ENCODE measurements at regions not wholly inside any gene's neighbourhood (a gene's known extent, or its start where the extent isn't known, plus 50 kb on each side); places are given as distances from the start of the nearest gene placed in this dataset.
A peak's percentile ranks its signal among the peaks of the same experiment; 100 is the strongest.

DNA sequence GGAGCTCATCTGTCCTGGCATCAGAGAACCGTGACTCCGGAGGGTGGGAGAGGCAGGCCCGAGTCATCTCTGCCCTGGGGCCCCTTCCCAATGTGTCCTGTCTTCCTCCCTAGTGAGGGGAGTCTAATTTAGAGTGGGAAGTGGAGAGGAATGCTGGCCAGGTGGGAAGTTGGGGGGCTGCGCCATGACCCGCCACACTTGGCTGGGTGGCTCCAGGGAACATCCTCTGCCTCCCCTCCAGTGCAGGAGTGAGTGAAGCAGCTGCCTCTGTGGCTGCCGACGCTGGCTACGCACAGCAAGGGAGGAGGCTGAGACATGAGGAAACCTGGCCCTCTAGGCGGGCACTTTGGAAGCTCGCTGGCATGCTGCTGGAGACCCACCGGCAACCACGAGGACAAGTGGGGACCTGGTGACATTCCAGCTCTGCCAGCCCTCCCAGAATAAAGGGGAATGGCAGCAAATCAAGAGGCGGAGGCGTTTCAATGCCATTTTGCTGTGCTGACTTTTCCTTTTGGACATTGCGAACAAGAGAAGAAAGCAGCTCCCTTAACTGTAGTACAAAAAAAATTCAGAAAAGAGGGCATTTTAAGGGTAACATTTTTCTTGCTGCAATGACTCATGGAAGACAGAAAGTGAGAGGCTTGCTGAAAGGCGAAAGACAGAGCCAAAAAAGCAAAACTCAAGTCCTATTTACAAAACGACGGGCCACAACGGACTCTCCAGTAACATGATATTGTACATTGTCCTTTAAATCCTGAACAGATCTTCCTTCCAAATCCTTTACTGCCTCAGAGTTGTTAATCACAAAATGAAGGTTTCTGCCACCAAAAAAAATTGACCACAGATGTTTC, 121.2 kb upstream of the PITRM1 start:
- DNase-seq: peak in 1 of 3 experiments; percentile 0

DNA sequence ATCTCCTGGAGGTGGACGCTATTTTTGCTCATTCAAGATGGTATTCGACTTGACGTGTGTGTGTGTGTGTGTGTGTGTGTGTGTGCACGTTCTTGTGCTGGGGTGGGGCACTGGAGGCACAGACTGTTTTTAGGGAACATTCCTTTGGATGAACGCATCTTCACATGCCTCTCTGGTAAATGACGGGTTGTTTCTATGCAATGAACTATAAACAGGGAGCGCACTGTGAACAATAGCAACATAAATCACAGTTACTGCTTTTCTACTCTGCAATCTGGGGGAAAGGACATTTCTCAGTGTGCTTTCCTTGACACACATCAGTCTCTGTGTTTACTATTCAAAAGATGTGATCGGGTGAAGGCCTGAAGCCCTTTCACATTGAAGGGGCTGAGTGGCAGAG, 120.1 kb upstream of the PITRM1 start:
- DNase-seq: peak in 1 of 3 experiments; percentile 16

DNA sequence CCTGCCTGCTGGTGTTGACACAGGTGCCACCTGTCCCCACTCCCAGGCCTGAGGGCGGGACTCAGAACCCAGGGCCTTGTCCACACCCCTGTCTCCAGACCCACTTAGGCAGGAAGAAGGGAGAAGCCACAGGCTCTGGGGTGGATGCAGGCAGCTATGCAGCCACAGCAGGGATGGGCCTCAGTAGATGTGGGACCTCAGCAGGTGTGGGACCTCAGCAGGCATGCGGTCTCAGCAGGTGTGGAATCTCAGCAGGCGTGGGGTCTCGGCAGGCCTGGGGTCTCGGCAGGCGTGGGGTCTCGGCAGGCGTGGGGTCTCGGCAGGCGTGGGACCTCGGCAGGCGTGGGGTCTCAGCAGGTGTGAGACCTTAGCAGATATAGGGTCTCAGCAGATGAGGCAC, 118.0 kb upstream of the PITRM1 start:
- no peak for DNase-seq

DNA sequence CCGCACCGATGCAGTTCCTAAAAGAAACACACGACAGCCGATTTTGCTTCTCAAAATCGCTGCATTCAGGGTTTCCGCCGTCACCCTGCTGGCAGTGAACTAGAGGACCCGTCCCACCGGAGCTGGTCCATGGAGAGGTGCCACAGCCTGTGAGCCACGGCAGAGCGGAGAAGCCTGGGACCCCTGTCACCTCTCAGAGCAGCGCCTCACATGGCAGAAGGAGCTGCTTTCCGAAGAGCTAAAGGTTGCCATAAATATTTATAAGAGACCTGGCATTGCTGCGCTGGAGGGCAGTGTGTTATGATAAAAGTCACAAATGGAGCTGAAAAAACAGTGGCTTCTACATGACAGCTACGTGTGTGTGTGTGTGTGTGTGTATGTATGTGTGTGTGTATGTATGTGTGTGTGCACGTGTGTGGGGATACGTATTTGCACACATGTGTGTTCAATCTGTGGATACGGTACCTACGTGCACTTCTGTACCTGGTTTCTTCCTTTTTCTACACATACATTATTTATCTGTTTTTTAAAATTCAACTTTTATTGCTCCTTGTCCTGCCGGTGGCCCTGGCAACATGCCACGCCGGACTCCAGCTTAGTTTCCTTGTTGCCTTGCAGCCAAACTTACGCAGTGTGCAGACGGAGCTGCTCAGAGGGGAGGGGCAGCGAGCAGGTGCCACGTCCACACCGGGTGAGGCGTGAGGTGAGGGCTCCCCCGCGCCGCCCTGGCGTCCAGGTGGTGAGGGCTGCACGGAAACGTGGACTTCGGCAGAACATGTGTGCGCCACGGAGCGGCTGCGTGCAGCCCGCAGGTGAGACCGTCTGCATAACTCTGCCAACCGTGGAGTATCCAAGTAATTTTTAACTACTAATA, 115.2 kb upstream of the PITRM1 start:
- no peak for DNase-seq

DNA sequence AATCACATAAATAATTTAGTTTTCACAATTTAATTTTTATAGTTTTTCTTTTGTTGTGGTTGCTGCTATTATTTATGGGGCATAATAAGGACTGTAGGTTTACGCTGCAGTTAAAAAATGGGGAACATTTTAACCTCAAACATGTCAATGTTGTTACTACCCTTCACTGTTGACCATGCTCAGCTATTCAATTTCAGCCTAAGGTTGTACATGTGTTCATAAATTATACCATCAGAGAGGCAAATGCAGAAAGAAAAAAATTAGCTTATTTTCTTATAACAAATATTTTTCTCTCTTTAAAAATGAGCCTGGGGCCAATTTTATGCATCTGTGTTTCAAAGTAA, 110.1 kb upstream of the PITRM1 start:
- DNase-seq: no peak

DNA sequence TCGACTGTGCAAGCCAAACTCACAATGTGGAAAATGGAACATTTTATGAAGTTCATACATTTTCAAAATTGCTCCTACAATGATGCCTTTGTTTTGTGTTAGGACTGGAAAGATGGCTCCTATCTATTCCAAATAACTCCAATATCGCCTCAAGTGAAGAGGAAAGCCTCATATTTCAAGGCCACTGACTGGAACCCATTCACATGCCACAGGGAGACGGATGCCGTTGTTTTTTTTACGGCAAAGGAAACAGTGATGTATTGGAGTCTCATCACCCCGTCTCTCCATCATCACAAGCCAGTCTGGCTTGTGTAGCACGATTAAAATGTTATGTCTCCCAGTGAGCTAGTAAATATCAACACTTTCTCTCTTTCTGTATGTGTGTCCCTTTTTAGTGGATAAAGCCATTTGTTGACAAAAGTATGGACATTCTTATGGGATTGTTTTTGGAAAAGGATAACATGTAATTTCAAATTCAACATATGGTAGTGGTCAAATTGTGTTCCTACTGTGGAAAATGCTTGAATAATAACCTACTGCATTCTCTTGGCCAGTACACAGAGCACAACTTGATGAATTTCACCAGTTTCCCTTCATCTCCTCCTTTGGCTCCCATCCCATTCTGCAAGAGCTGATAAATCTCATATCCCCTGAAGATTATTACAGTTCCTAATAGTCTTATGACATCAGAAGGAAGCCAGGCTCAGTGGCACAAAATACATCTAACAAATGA, 109.5 kb upstream of the PITRM1 start:
- no peak for DNase-seq

DNA sequence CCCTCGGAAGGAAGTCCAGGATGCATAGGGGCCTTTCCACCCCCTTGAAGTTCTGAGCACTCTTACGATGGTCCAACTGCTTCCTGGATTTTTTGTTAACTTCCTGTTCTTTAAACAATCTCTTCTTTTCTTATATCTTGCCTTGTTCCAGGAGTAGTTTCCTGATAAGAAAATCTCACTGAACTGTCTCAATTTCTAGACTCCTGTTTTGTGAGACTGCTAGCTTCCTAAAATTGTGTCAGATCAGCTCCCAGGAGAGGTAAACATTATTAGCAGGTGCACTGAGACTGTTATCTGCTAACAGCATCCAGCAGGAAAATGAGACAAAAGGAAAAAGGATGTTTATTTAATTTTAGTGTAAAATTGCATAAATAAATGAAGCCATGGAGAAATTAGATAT, 106.2 kb upstream of the PITRM1 start:
- DNase-seq: peak in 1 of 3 experiments; percentile 9

DNA sequence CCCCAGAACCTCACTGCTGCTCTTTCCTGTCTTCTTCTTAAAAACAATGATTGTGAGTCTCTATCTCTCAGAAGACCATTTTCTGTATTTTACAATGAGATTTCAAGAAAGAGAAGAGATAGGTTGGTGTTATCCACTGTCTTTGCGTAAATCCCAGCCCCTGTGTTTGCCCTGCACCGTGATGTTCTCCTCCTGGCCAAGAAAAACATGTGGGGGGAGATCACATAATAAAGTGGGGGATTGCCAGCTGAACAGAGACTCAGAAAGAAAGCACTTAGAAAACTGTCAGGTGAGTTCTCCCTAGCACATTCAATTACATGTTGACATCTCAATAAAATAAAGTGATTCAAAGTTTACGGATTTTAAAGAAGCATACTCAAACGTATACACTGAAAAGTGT, 105.0 kb upstream of the PITRM1 start:
- no peak for DNase-seq

DNA sequence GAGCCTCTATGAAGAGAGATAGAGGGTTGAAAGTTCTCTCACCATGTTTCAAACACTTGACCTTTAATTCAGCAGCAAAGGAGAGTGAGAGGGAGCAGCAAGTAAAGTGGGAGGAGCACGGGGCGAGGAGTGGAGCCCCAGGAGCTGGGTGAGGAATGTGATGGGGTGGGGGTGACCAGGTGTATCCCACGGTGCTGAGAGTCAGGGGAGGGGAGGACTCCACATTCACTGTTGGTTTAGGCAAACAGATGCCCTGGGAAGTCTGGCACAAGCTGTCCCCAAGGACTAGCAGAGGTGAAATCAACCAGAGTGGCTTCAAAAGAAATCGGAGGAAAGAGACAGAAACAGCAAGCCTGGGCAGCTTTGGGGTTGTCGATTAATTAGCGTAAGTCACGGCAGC, 101.8 kb upstream of the PITRM1 start:
- no peak for DNase-seq

DNA sequence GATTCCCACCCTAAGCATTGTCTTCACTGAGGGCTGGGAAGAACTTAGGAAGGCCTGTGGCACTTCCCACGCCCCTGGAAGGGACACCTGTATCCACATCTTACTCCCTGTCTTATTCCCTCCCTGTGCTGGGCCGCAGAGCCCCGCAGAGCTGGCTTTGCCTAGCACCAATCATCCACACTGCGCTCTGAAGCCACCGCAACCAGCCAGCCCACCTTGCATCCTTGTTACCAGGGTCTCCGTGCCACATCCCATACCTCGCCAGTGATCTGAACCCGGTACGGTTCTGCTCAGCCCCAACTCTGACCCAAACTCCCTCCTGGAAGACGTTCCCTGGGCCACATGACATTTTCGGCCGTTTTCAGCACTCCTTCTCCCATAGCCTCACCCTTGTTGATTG, 101.4 kb upstream of the PITRM1 start:
- DNase-seq: no peak

DNA sequence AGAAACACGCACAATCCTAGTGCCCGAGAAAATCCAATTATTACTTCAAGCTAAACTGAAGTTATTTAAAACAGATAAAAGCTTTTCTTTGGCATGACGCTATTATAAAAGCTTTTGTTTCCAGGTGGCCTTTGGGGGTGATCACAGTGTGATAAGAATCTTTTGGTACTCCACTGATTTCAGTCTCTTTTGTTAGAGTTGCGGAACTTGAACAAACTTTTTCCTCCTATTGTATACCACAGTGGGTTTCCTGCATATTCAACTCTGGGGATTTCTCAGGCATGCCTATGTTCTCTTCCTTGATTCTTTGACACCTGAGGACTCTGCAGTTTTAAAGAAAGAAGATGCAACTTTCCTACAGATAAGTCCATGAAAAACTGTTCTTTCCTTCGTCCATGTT, 99.7 kb upstream of the PITRM1 start:
- DNase-seq: no peak

DNA sequence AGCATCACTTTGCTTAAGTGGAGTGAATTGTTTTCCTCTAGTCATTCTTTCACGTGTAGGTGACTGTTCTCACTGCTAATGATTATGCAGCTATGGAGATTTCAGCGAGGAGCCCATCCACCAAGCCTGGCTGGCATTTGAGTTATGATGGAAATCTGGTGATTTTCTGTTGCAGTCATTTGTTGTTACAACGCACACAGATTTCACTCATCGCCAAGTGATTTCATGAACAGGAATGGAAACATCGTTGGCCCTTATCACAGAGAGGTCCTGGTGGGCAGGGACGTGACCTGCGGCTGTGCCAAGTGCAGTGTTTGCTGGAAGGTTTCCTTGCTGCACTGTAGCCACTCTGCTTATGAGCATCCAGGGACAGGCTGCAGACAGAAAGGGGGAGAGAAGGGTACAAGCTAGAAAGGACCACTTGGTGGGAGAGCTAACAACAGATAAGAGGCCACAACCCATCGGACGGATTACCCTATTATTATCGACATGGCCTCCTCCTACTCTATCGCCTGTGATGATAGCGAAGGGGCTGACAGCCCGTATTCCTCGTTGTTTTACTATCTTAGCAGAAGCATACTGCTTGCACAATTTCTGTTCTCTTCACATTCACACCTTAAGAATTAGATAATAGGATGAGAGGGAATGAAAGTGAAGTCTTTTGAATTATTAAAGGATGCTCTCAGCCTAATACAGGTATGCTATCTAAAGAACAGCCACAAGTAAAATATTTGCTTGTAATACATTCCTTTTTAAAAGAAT, 99.0 kb upstream of the PITRM1 start:
- DNase-seq: peak in 1 of 3 experiments; percentile 11

DNA sequence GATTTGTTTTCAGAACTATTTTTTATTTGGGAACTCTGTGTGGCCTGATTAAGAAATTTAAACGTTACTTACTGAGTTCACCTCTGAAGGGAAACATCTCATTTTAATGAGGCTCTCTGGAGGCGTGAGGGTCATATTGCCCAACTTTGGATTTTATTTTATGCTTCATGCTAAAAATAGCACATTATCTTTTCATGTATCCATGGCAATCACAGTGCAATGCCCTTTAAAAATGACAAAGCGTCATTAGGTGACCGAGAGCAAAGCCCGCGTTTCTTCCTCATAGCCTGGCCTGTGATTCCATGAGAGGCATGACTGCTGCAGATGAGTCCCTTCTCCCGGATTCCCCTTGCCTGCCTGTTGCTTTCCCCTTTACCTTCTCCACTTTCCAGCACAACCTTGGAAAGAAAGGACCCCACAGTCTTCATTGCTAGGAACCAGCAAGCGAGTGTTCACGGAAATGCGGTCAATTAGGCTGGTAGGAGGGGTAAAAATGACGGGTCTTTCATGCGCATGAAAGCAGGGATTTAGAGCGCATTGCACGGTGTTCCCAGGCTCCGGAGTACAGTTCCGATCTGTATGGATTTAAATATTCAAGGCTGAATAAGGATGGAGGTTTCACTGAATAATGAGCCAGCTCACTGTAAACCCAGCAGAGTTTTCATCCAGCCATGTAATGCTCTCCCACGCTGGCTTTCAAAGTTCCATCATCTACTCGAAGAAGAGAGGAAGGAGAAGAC, 98.2 kb upstream of the PITRM1 start:
- DNase-seq: no peak

DNA sequence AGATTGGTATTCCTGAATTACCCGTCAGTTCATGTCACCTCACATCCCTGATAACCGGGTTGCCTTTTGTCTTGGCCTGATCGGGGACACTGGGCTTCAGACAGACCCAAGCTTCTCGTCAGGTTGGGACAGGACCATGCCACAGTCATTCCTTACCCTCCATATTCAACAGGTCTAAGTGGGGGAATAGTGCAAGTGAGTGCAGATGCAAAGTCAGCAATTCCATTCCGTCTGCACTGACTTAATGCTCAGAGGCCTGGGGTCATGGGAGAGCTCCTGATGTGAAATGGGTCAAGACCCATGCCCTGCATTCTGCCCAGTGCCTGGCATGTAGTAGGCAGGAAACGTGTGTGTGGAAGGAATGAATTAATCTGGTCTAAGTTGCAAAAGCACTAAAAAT, 95.4 kb upstream of the PITRM1 start:
- no peak for DNase-seq

DNA sequence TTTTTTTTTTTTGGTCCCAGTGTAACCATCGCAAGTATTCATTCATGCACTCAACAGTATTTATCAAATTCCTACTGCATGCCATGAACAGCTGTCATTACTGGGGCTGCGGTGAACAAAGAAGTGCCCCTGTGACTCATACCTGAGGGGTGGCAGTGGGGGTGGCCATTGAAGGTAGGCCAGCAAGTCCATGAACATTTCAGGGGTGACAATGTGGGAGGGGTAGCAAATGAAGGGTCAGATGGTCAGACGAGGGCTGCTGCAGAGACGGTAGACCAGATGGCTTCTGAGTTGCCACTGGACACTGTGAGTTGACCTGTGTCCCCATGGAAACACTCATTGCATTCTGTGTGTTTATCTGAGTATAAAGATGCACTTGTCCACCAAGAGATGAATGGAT, 92.5 kb upstream of the PITRM1 start:
- no peak for DNase-seq

DNA sequence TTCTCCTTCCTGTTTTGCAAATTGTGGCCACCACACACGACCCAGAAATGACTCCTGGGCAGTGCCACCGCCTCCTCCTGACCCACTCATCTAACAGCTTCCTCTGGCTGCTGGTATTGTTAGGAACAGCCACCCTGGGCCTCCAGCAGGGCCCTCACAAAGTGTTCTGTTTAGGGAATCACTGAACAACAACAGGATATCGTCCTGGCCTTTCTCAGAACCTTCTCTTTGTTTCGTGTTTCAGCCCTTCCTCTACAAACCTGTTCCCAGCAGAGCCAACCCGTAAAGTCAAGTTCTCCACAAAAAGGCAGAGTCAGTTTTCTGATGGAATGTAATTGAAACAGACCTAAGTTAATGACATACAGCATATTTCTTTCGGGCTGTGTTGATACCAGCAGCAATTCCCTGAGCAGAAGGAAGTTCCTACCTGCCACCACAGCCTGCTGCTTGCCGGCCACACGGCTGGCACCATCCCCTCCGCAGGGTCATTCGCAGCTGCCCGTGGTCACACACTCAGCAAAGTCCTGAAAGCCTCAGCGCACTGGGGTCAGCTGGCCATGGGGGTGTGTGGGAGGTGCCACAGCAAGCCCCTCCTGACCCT, 91.7 kb upstream of the PITRM1 start:
- DNase-seq: no peak

DNA sequence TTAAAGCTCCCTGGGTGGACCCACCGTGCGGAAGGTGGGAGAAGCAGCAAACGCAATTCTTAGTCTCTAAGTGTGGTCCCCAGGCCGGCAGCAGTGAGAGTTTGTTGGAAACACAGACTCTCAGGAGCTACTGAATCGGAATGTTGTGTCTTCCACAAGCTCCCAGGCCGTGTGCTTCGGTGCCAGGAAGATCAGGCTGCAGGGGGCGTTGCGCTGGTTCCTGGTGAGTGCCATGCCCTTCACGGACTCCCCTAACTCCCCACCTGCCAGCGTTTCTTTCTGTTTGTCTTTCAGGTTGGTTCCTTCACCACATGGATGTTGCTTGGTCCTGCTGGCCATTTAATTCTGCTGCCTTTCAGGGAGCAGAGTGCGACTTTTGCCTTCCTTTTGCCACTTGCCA, 91.2 kb upstream of the PITRM1 start:
- DNase-seq: no peak

DNA sequence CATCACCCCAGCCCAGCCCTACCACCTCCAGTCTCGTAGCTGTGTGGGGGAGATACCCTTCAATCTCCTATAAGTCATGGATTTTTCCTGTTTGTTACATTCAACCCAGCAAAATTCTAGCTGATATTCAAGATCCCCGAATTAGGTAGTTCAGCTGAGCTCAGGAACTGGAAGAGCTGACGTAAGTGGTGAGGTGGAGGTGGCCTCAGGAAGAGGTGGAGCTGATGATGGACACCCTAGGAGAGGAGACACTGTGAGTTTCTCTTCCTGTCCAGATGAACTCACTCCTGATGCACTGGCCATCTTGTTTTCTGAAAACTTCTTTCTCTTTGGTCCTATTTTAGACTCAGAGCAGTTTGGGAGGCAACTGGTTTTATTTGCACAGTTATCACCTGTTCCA, 90.5 kb upstream of the PITRM1 start:
- no peak for DNase-seq

DNA sequence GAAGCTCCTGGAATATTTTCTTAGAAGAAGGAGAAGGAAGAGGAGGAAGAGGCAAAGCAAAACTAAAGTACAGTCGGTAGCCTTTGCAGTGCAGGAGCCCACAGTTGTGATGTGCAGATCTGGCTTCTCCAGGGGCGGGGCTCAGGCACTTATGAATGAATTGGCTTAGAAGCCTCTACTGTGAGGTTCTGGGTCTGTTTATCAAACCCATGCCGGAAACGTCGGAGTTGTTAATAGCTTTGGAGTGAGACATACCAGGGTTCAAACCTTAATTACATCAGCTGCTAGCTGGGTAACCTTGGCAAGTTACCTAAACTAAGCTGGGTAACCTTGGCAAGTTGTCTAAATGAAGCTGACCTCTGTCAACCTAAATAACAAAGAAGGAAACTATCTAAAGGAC, 89.3 kb upstream of the PITRM1 start:
- DNase-seq: no peak

DNA sequence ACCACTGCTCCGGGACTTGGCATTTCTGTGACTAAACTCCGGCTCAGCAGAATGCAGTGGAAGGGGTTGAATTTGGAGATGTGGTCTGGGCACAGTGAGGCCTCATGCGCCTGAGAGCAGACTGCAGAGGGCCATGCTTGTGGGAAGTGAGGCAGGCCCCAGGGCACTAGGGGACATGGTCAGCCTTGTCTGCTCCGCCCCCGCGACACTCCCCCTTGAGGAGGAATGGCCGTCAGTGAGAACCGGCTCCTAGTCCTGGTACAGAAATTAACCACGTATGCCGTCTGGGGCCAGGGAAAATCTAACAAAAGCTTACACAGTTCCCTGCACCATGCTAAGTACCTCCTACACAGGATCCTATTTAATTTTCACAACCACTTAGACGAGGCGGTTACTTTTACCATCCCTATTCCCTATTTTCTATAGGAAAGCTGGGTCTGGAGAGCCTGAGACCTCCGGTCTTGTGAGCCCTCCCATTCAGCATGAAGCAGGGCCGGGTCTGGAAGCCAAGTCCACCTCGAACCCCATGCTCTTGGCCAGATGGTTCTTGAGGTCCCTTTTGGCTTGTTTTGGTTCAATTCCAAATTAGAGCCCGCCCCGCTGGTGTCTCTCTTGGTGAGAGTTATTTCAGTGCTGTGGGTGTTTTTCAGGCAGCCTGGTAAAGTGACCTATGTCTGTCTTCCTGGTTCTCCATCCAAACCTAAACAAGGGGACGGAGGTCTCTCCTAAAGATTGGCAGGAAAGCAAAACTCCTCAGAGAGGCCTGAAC, 87.7 kb upstream of the PITRM1 start:
- no peak for DNase-seq

DNA sequence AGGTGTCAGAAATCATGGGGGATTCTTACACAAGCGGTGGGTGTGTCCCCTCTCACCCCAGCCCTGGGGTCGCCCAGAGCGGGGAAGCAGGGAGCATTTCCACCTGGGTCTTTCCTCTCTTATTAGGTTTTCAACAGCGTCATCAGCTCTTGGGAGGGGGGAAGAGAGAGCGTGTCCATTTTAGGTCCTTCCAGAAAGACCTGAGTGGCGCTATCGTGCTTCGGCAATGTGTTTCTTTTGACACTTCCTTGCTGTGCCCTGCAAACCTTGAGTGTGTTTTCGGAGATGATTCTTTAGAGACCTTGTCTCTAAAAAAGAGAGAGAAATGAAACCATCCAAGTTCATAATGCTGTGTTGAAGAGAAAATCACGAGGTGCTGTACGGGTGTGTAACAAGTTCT, 86.9 kb upstream of the PITRM1 start:
- no peak for DNase-seq
